ENCODE measurements at regions not wholly inside any gene's neighbourhood (a gene's known extent, or its start where the extent isn't known, plus 50 kb on each side); places are given as distances from the start of the nearest gene placed in this dataset.

GRCh38 chr3:159560214-159560979 is 428.2 kb upstream of the IL12A start:
- peak; percentile 36 for DNase-seq

GRCh38 chr3:159565313-159565712 is 423.3 kb upstream of the IL12A start:
- no peak for DNase-seq

DNA sequence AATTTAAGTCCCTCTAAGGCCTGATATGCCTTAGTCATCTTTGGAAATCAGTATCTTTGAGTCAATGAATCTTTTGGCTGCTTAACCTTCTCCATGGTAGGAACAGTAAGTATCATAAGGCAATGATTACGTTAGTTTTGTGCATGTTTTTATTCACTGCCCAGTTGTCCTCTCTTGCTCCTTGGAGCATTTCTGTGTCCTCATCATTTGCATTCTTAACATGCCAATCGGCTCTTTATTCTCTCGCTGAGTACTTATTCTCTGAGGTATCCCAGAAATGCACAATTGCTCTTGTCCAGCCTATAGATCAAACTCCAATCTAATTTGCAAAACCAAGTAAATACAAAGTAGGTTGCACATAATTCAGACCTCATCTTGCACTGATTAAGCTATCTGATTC is 405.0 kb upstream of the IL12A start:
- no peak for DNase-seq

DNA sequence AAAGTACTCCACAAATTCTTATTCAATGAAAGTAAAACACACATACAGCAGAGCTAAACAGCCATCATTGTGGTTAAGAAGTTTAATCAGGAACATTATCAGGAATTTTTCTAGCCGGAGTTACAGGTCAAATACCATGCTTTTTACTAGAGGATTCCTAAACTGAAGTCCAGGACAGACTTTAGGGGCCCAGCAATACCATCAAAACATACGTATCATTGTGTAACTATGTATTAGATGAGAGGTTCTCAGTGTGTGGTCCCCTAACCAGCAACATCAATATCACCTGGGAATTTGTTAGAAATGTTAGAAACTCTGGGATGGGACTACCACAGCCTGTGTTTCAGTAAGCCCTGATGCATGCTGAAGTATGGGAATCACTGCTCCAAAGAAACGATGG is 404.2 kb upstream of the IL12A start:
- DNase-seq: no peak

- DNase-seq: peak; percentile 40
Observed at GRCh38 chr3:159586571-159587202, 401.9 kb upstream of the IL12A start.

- no peak for DNase-seq
Observed at GRCh38 chr3:159593927-159594605, 394.6 kb upstream of the IL12A start.

DNA sequence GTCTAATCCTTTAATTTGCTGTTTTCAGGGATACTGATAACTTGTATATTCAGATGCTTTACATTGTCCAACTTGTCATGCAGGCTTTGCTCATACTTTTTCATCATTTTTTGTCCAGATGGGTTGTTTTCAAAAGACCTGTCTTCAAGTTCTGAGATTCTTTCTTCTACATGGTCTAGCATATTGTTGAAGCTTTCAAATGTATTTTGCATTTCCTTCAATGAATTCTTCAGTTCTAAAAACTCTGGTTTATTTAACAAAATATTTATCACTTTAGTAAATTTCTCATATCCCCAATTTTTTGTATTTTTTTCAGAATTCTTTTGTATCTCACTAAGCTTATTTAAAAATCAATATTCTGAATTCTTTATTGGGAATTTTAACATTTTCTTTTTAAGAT is 388.3 kb upstream of the IL12A start:
- no peak for DNase-seq

GRCh38 chr3:159604151-159604581 is 384.5 kb upstream of the IL12A start:
- DNase-seq: no peak

GRCh38 chr3:159605101-159605500 is 383.5 kb upstream of the IL12A start:
- no peak for DNase-seq

DNA sequence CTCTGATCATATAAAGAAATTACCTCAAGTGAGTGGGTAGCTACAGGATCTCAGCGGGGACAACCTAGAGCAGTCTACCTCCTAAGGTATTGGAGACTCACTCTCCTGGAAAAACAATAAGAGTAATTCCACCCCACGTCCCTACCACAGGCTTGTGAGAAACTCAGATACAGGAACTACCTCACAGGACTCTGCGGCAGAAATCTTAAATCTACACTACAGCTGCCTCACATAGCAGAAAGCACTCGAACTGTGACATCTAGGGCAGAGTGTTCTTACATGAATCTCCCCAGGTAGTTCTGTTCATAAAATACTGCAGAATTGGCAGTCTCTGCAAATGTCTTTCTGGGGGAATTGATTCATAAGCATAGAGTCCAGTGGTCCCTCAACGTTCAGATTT is 382.9 kb upstream of the IL12A start:
- DNase-seq: no peak

DNA sequence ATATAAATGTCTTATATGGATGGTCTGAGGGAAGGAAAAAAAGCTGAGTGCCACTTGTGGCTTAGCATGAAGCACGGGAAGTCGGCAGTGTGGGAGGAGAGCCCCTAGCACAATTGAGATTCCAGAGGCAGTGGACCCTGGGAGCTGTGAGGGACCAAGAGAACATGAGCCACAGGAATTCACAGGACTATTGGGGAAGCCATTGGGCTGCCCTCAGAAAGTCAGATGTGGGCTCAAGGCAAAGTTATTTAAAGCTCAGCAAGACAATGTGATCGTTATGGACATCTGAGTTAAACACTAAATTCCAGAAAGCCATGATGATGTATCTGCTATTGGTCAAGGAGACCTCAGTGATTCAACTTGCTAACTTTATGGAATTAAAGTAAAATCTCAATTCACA is 380.8 kb upstream of the IL12A start:
- DNase-seq: no peak

- no peak for DNase-seq
Observed at GRCh38 chr3:159608311-159608710, 380.3 kb upstream of the IL12A start.

DNA sequence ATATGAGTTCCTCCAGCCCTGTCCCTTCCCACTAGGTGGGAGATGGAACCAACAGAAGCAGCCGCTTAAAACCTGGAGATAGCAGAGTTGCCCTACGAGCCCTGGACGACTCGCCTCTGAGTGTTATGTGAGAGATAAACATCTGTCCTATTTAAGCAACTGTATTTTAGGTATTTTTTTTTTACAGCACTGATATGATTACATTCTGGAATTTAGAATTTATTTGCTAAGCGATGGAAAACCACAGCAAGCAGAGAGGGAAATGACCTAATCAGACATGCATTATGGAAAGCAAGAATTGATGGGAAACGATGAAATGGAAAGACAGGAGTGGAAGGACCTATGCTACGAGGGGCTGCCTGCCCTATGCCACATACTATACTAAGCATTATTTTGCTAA is 379.0 kb upstream of the IL12A start:
- no peak for DNase-seq

DNA sequence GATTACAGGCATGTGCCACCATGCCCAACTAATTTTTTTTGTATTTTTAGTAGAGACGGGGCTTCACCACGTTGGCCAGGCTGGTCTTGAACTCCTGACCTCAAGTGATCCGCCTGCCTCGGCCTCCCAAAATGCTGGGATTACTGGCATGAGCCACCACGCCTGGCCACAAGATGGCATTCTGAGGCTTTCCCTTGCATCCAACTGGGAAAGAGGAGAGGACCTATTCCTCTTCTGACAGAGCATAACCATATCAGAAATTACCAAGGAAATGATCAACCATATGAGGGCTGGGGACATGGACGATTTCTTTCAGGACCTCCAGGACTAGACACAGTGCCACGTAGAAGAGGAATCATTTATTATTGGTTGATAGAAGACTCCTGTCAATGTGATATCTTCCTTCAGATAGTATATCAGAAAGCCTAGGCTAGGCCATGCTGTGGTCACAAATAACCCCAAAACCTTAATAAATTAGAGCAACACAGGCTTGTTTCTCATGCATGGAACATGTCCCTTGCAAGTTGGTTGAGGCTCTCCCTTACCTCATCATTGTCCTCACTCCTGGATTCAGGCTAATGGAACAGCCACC is 372.3 kb upstream of the IL12A start:
- DNase-seq: no peak

- DNase-seq: peak; percentile 39
Observed at GRCh38 chr3:159619341-159619885, 369.2 kb upstream of the IL12A start.

GRCh38 chr3:159620281-159620680 is 368.4 kb upstream of the IL12A start:
- DNase-seq: no peak

DNA sequence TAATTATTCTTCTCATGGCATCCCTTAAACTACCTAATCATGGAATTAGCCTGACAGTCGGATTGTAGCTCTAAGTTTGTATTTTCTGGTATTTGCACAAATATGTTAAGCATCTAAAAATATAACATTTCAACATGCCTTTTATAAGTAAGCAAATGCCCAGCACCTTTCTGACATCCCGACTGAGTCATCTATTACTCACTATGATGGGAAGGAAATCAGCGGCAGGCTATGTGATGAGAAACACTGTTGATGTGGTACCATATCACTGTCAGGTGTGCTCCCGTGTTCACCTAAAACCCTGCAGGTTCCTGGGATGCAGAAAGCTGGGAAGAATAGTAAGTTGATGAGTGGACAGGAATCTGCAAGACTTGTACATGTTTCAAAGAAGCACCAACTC is 367.8 kb upstream of the IL12A start:
- no peak for DNase-seq

DNA sequence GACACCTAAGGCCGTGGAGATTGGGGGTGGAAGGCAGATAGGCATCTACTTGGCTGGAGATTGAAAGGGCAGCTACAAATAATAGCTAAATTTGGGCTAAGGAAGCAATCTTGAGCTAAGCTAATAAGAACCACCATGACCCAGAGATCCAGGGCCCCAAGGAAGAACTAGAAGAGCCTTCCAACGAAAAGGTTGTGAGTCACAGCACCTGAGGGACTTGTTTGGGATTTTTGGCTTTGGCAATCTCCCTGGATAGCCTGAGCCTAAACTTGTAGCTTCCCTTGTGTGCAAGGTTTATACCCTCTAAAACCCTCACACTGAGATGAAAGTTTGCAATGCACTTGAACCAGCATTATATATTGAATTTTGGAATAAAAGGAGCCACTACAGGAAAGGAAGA is 364.0 kb upstream of the IL12A start:
- no peak for DNase-seq

DNA sequence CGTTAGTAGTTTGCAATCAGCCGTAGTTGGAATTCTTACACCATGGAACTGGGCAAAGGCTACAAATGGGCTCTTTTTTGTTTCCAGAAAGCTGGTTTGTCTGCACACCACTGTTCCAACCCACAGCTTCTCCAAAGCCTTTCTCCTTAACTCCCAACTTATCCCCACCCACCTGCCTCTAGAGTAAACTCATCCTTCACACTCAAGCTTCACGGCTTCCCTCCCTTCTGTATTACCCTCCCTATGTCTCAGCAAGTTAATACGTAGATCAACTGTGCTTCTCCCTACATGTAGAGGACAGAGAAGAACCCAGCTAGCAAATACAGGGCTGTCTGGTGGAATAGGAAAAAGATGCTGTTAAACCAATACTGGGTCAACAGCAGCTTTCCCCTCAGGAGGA is 363.0 kb upstream of the IL12A start:
- DNase-seq: no peak

GRCh38 chr3:159626598-159626997 is 362.0 kb upstream of the IL12A start:
- no peak for DNase-seq

GRCh38 chr3:159627229-159627628 is 361.4 kb upstream of the IL12A start:
- DNase-seq: no peak

DNA sequence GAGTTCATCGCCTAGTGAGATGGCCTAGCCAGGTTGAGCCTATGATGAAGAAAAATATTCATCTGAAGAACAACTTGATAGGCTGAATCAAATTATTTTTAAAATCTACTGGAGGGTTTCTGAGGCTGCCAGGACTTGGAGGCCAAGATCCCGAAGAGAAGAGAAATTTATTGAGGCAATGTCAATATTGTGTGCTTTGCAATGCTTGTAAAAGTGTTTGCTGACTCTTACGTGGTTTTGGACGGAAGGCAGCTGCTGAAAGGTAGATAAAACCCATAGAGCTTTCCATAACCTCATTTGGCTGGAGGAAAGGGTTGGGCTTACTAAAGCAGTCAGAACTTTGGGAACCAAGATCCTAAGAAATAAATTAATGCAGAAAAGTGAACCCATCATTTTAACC is 361.0 kb upstream of the IL12A start:
- DNase-seq: no peak

DNA sequence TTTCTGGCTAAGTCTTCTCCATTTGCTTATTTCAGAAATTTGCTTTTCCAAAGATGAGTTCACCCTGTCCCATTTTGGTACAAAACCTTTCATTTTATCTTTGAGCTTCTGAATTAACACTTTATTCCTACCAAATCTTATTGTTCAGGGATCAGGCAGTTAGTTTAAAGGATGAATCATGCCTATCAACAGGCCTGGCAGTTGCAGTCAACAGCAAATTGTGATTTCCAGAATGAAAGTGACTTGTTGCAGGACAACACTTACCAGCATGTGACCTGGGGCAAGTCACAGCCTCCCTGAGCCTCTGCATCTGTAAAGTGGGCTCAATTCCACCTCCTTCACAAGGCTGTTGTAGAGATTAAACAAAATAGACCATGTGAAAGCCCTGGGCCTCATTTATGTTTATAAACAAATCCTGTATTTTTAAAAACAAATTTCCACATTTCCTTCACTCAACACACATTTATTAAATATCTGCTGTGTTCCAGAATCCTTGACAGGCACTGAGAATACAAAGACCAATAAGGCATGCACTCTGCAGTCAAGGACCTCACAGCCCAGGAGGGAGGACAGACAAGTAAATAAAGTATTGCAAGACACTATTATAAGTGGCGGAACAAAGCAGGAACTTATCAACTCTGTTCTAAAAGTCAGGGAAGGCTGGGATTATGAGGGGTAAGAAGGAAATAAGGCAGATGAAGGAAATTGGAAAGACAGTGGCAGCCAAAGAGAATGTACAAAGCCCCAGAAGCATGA is 359.1 kb upstream of the IL12A start:
- no peak for DNase-seq
